Breast epithelium (tissue), 4 donors: ENCODE measurements at regions not wholly inside any gene's neighbourhood (a gene's known extent, or its start where the extent isn't known, plus 50 kb on each side); places are given as distances from the start of the nearest gene placed in this dataset.
A peak's percentile ranks its signal among the peaks of the same experiment; 100 is the strongest.

Source experiments
- DNase-seq, 2 donors: peaks; one replicate each; pipeline ENCODE4 v3.0.0-alpha.2; 2019; ENCODE audit warnings: low spot score in 2 of 2
- H3K27ac ChIP-seq, 2 donors: fragments of 200-600 bp; sonication (generic) in 1 of 2; one replicate each; pipeline ENCODE4 v1.5.1; 2016 to 2019; ENCODE audit warnings: mild to moderate bottlenecking in 1 of 2
- H3K27me3 ChIP-seq, 2 donors: fragments of 200-600 bp; sonication (generic) in 1 of 2; one replicate each; pipeline versions ENCODE4 v1.5.1 to v1.6.0; 2017 to 2019; ENCODE audit warnings: control low read depth in 1 of 2, mild to moderate bottlenecking in 1 of 2
- H3K36me3 ChIP-seq: fragments of 200-600 bp; one replicate; pipeline ENCODE4 v1.5.1; 2019
- H3K4me1 ChIP-seq, 2 donors: fragments of 200-600 bp; sonication (generic); one replicate each; pipeline ENCODE4 v1.5.1; 2016 to 2019; ENCODE audit warnings: control low read depth in 1 of 2
- H3K4me3 ChIP-seq, 3 donors: fragments of 200-600 bp; sonication (generic); 1 replicate in 2 of 3; 2 replicates in 1 of 3; pipeline ENCODE4 v1.5.1; 2016 to 2019; ENCODE audit warnings: mild to moderate bottlenecking in 3 of 3, moderate library complexity in 2 of 3
- H3K9me3 ChIP-seq, 2 donors: fragments of 200-600 bp; sonication (generic) in 1 of 2; one replicate each; pipeline ENCODE4 v1.5.1; 2016 to 2019; ENCODE audit warnings: control low read depth in 1 of 2
- CTCF ChIP-seq, 3 donors: fragments of 450-650 bp; IDR thresholded peaks; one replicate each; pipeline ENCODE4 v1.5.1; 2016 to 2017; ENCODE audit warnings: antibody characterized with exemption in 3 of 3, mild to moderate bottlenecking in 3 of 3, moderate library complexity in 3 of 3
- POLR2A ChIP-seq: fragments of 450-650 bp; IDR thresholded peaks from one replicate; pipeline ENCODE4 v1.6.1; 2016; ENCODE audit warnings: antibody characterized with exemption, mild to moderate bottlenecking, moderate library complexity
- POLR2AphosphoS5 ChIP-seq, 3 donors: sonication (generic); formaldehyde crosslinking; IDR thresholded peaks; one replicate each; pipeline ENCODE4 v1.6.1; 2017; ENCODE audit warnings: antibody characterized with exemption in 3 of 3
- intact Hi-C: fragments of 100-400 bp; cut with DNase I; formaldehyde crosslinking; loops from one replicate; pipeline ENCODE4 v1.15.1; 2023; ENCODE audit warnings: low total_unique reads

- H3K9me3 ChIP-seq: no peaks in the 10 kb centered on the region
- H3K4me3 ChIP-seq: no peak overlapping the region
- intact Hi-C loops: no loop called here
- no peak overlapping the region for H3K27ac ChIP-seq
- no peak for DNase-seq
- H3K4me1 ChIP-seq: no peaks in the 10 kb centered on the region
- H3K27me3 ChIP-seq: no peaks in the 10 kb centered on the region
- no peak for TF ChIP-seq POLR2A
- no peak for TF ChIP-seq CTCF (IDR thresholded peaks at IDR 0.05)
- no peak for TF ChIP-seq POLR2AphosphoS5 (IDR thresholded peaks at IDR 0.05)
- H3K36me3 ChIP-seq: no peaks in the 10 kb centered on the region
Measured at GRCh38 chr6:145368075-145368474, 367.2 kb downstream of the EPM2A start.

- intact Hi-C loops: no loop called here
Measured at GRCh38 chr6:145370559-145370958, 364.8 kb downstream of the EPM2A start.

GRCh38 chr6:145372671-145373151 is 362.6 kb downstream of the EPM2A start:
- Histone ChIP-seq H3K27me3 (no peaks in the 10 kb centered on the region), H3K36me3 (no peaks in the 10 kb centered on the region), H3K9me3 (peaks cover 0 to 3% of the 10 kb centered on the region in 2 donors), H3K27ac (no peak overlapping the region), H3K4me1 (no peaks in the 10 kb centered on the region), H3K4me3 (peak overlapping the region in 2 of 3 donors; percentile 9 to 39)
- no peak for DNase-seq
- intact Hi-C loops: no loop called here
- no peak for TF ChIP-seq POLR2A
- TF ChIP-seq POLR2AphosphoS5 (IDR thresholded peaks at IDR 0.05): no peak
- TF ChIP-seq CTCF (IDR thresholded peaks at IDR 0.05): no peak

More at GRCh38 chr6:145370559-145370958, 364.8 kb downstream of the EPM2A start:
- TF ChIP-seq POLR2AphosphoS5 (IDR thresholded peaks at IDR 0.05) (no peak), CTCF (IDR thresholded peaks at IDR 0.05) (no peak), POLR2A (no peak)
- Histone ChIP-seq H3K27ac (no peak overlapping the region), H3K27me3 (no peaks in the 10 kb centered on the region), H3K36me3 (no peaks in the 10 kb centered on the region), H3K4me3 (no peak overlapping the region), H3K9me3 (no peaks in the 10 kb centered on the region), H3K4me1 (no peaks in the 10 kb centered on the region)
- no peak for DNase-seq

- intact Hi-C loops: no loop called here
Measured at GRCh38 chr6:145373826-145374225, 361.5 kb downstream of the EPM2A start.

GRCh38 chr6:145374570-145374969 is 360.8 kb downstream of the EPM2A start:
- H3K27ac ChIP-seq: no peak overlapping the region
- H3K9me3 ChIP-seq: peaks cover 0 to 4% of the 10 kb centered on the region in 2 donors
- TF ChIP-seq CTCF (IDR thresholded peaks at IDR 0.05) (no peak), POLR2AphosphoS5 (IDR thresholded peaks at IDR 0.05) (no peak), POLR2A (no peak)
- intact Hi-C loops: no loop called here
- H3K36me3 ChIP-seq: no peaks in the 10 kb centered on the region
- H3K4me3 ChIP-seq: no peak overlapping the region
- no peaks in the 10 kb centered on the region for H3K4me1 ChIP-seq
- no peaks in the 10 kb centered on the region for H3K27me3 ChIP-seq
- DNase-seq: no peak

More at GRCh38 chr6:145373826-145374225, 361.5 kb downstream of the EPM2A start:
- Histone ChIP-seq H3K9me3 (peaks cover 0 to 4% of the 10 kb centered on the region in 2 donors), H3K27me3 (no peaks in the 10 kb centered on the region), H3K4me3 (no peak overlapping the region), H3K4me1 (no peaks in the 10 kb centered on the region), H3K36me3 (no peaks in the 10 kb centered on the region), H3K27ac (no peak overlapping the region)
- DNase-seq: no peak
- TF ChIP-seq POLR2A: no peak
- no peak for TF ChIP-seq CTCF (IDR thresholded peaks at IDR 0.05)
- no peak for TF ChIP-seq POLR2AphosphoS5 (IDR thresholded peaks at IDR 0.05)
